GM03348 (cell line): ENCODE measurements at regions not wholly inside any gene's neighbourhood (a gene's known extent, or its start where the extent isn't known, plus 50 kb on each side); places are given as distances from the start of the nearest gene placed in this dataset.

ENCODE experiments used
- DNase-seq: peaks from one replicate; pipeline ENCODE4 v3.0.0; 2012; ENCODE audit warnings: low spot score

DNA sequence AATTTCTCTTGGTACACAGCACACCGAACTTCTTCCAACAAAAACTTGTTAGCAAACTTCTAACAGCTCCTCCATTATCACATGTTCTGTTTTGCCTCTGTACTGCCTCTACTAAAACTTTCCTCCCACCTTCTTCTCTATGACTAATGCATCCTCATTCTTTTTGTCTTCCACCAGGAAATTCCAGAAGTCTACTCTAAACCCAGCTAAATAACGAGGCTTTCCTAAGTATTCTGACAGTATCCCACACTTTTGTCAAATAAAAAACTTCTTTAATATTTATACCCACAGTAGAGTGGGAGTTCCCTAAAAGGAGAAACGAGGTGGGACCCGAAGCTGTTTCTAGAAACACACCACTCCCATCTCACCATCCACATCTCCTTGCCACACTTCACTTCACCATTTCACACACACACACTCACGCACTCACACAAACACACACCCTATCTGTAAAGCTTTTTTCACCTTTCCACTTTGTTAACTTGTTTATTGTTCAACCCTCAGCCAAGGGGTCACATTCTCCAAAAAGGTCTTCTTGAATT lies 280.3 kb downstream of the ARAP2 start:
- no peak for DNase-seq

DNA sequence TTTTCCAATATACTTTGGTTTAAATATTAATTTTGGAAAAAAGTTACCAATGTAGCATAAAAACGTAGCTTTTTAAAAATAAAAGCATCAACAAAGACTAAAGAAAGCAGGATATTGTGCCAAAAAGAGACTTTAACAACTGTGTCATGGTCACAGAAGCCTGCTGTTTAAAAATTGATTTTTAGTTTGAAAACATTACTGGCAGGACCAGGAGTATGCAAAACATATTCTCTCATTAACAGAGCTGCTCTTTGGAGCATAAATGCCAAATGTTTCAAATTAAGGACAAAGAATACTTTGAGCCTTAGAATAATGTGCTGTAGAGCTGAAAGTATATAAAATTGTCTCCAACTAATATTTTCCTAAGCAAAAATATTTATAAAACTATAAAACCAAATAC lies 279.0 kb downstream of the ARAP2 start:
- no peak for DNase-seq

DNA sequence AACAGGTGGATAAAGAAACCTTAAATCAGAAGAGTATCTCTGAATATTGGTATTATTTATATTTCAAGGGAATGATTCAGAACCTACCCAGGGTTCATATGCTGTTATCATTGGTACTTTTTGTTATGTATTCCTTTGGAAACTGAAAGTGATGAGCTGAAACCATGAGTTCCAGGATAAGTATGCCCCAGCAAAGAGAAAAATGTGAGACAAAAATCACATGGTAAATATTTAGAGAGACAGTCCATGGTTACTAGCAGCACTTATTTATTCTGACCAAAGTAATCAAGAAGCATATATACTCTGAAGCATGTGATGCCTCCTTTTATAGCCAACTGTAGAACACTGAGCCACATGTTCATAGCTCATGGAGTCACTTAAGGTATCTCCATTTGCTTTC lies 277.7 kb downstream of the ARAP2 start:
- DNase-seq: no peak

DNA sequence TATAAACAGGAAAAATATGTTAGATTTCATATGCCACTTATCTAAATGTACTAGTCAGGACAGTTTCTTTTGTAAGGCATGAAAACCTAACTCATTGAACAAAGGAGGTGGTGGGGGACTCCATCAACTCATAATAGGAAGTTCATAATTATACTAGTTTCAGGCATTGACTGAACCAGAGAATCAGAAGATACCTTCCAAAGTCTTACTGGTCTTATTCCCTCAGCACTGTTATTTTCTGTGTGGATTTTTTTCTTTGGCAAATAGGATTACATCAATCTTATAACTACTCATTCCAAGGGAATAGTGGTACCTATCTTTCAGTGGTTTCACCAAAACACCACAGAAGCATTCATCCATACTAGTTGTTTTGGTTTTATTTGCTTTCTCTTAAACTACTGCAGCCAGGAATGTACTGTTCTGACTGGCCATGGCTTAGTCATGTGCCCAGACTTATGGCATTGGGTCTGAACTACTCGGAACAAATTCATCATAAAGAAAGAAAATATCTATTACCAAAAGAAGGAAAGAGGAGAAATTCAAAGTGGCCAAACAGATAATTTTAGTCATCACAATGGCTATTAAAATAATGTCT lies 273.9 kb downstream of the ARAP2 start:
- DNase-seq: no peak

DNA sequence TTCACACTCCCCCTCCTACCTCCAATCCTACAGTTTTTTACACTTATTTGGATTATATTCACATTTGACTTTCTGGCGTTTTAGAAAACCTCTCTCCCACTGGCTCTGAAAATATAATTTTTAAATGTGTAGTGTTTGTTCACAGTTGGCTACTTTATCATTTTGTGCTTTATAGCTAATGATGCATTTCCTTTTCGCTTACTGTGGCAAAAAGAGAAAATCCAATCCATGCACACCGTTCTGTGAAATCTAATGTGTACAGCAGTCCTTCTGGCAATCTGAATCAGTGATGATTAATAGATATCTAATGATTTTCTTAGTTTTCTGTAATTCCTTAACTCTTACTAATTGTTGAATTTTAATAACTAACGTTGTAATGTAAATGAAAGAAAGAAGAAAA lies 271.5 kb downstream of the ARAP2 start:
- DNase-seq: no peak

DNA sequence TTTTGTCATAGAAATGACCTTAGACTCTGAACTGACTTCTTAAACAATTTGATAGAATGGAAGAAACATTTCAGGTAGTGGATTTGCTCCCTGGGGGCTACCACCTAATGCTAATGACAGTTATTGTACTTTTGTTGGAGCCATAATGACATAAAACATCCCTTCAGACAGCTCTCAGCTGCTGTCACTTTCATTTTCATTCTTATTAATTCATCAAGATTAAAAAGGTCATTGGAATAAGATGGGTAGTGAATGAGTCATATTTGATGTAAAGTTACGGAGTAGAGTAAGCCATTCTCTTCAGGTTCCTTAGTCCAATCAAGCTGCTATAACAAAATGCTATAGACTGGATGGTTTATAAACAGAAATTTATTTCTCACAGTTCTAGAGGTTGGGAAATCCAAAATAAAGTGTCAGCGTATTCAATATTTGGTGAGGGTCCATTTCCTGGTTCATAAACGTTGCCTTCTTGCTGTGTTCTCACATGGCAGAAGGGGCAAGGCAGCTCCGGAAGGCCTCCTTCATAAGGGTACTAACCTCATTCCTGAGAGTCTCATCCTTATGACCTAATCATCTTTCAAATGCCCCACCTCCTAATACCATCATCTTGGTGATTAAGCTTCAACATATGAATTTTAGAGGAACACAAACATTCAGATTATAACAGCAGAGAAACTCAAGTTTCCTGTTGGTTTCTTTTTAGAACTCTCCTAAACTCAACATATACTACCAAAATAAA lies 268.5 kb downstream of the ARAP2 start:
- DNase-seq: no peak

DNA sequence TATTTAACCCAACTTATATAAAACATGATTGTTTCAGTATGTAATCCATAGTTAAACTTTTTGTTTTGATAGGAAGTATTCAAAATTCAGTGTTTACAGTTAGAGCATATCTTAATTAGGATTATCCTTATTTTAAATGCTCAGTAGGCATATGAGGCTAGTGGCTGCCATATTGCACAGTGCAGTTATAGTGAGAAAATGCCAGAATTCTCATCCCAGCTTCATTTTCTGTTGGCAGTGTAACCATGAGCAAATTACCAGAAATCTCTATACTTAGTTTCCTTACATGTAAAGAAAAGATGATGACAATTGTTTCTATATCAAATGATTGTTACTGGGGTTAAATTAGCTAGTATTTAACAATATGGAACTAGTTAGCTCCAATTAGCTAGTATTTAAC lies 265.8 kb downstream of the ARAP2 start:
- DNase-seq: no peak

DNA sequence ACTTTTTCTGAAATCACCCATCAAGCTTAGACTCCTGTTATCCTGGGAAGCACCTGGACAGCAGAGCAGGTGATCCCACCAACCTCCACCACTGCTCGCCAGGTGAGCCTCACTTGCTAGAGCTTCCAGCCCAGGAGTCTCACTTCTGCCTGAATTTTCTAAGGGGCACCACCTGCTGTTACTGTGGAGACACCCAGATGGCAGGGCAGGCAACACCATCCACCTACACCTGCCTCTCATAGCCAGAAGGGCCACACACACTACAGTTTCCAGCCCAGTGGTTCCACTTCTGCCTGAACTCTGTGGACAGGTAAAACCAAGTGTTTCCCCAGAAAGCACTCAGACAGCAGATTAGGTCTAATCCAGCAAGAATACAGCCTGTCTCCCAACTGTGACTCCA lies 262.0 kb downstream of the ARAP2 start:
- DNase-seq: no peak

DNA sequence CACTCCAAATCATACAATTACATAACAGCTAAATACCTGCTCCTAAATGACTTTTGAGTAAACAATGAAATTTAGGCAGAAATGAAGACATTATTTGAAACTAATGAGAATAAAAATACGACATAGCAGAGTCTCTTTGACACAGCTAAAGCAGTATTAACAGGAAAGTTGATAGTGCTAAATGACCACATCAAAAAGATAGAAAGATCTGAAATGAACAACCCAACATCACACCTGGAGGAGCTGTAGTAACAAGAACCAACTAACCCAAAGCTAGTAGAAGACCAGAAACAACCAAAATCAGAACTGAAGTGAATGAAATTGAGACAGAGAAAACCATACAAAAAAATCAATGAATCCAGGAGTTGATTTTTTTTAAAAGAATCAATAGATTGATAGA lies 257.8 kb downstream of the ARAP2 start:
- DNase-seq: no peak

DNA sequence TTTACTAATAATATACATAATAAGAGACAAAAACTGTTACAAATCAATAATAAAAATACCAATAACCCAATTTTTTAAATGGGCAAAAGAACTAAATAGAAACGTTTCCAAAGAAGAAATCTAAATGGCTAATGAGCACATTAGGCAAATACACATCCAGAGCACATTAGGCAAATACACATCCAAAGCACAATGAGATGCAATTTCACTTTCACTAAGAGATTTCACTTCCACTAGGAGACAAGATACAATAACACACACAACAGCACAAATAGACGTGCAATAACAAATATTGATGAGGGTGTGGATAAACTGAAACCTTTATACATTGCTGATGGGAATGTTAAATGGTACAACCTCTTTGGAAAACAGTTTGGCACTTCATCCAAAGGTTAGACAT lies 250.7 kb downstream of the ARAP2 start:
- no peak for DNase-seq

DNA sequence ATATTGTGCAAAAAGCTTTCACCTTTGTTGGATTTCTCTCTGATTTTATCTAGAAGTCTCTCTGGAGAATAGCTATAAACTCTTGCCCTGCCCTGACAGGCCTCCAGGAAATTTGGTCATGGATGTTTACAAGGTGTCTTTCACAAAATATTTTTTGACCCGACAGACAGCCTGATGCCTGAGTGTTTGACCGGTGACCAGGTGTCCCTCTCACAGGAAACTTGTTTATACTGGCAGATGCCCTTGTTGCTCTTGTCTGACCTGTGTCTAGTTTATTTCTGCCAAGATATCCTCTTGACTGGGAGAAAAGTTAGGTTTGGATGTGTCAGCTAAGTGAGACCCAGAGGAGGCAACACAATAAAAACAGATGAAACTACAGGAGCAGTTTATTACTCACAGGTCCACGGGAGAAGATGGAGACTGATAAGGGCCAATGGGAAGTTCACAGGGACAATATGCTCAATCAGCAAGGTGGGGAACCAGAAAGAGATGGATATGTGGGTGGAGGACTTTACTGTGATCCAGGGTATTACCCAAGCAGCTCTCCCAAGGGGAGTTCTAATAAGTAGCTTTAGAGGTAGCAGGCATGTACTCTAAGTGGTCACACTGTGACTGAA lies 243.3 kb downstream of the ARAP2 start:
- DNase-seq: peak; percentile 2

DNA sequence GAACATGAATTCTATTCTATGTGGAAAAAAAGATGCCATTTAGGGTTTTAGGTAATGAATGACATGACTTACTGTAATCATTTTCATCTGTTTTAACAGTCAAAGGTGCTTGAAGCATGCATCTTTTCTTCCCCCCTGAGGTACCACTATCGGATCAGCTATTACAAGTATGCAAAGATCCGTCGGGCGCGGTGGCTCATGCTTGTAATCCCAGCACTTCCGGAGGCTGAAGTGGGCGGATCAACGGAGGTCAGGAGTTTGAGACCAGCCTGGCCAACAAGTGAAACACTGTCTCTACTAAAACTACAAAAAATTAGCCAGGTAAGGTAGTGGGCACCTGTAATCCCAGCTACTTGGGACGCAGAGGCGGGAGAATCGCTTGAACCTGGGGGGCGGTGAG lies 241.3 kb downstream of the ARAP2 start:
- DNase-seq: no peak

DNA sequence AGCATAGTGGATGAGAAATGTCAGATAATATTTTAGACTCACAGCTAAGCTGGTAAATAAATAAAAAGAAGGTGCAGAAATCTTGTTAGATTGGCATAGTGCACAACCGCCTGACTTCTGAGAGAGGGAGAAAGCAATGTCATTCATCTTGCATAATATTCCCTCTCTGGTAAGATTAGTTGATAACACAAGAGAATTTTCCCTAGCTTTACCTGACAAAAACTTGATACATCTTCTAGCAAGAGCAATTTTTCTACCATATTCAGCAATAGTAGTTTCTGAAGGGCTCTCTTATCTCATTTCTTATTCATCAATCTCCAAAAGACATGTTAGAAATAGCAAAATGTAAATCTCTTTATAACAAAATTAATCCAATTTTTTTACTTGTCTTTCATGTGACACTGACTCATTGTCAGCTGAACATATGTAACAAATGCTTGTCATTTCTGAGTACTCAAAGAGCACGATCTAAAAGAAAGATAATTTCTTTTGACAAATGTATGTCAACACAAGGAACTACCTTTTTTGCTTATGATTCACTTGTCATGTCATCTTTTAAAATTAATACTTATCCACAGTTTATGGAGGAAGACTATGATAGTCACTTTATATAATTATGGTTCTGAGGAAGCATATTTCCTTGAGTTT lies 240.0 kb downstream of the ARAP2 start:
- DNase-seq: no peak

DNA sequence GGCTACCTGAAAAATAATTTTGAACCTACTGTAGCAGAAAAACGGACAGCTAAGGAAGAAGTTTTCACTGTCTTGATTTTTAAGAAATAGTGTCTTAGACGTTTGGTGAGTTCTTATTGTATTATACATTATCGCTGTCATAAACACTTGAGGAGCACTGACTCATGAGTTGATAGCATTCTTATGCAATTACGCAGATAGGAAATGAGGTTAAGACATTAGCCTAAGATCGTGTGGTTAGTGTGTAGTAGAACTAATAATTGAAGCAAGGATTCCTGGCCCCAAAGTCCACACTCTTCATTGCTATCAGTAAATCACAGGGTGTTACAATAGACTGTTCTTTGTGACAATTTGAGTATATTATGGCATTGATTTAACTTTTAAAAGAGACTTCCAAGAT lies 238.1 kb downstream of the ARAP2 start:
- no peak for DNase-seq

DNA sequence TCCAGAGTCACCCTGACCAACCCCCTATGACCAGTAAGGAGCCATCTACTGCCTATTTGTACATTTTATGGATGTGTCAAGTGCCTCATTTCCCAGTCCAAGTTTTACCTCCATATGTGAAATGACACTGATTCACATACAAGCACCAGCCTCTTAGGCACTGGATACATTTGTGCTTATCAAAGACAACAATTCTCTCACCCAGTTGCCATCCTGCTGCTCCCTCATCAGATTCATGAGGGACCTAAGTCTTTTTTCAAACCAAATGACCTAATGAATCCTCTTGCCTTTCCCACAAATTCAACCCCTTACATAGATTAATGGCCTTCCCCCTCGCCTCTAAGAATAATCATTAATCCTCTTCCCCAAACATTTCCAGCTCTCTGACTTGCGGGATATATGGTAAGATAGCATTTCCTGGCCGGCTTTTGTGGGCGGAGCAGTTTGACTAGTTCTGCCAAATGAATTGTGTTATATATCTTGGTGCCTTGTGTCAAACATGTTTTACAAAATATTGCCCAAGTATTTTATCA lies 233.9 kb downstream of the ARAP2 start:
- DNase-seq: no peak

DNA sequence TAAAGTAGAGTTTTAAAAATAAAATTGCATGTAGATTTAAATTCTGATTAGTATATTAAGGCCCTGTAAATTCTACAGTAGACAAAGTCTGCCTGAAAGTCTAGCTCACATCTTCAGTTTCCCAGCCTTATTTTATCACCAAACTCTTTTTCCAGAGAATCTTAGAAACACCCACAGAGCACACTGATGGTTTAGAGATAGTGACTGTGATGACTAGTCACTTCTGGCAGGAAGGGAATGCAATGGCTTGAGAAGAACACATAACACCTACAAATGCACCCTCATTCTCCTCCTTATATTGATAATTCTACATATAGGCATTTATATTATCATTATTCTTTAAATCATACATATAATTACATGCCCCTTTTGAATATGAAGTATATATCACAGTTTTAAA lies 232.9 kb downstream of the ARAP2 start:
- DNase-seq: no peak

DNA sequence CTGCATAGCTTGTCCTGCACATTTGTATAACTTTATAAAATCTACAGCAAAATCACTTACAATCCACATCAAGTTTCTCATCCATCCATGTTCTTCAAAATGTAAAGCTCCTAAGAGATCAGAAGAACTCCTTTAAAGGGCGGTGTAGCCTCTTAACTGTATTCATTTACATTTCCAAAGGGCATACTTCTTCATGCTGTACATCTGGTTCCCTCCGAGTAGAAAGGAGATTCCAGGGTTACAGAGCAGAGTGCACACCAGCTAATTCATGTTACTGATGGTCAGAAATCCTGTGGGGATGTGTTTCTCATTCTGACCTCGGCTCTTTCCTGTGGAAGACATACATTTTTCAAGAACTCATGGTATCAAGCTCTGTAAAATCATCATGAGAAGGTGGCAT lies 231.8 kb downstream of the ARAP2 start:
- no peak for DNase-seq

DNA sequence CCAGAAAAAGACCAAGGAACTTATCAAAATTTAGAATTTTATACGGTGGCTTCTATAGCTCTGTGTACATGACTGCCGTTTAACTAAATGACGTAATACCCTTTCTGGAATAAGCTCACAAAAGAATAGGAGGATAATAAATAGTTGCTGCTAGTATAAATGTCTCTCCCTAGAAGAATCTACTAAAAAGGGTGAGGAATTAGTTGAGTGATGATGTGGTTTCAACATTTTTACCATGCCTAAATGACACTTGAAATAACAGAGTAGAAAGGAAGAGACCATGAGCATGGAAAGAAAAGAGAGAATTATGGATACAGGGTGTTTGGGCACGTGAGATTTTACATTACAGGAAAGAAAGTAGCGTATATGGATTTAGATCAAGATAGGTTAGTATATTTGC lies 231.1 kb downstream of the ARAP2 start:
- no peak for DNase-seq
